Breast epithelium (tissue), 3 donors: ENCODE measurements at regions not wholly inside any gene's neighbourhood (a gene's known extent, or its start where the extent isn't known, plus 50 kb on each side); places are given as distances from the start of the nearest gene placed in this dataset.

Experiments
- CTCF ChIP-seq, 3 donors: fragments of 450-650 bp; IDR thresholded peaks; one replicate each; pipeline ENCODE4 v1.5.1; 2016 to 2017; ENCODE audit warnings: antibody characterized with exemption in 3 of 3, mild to moderate bottlenecking in 3 of 3, moderate library complexity in 3 of 3
- POLR2AphosphoS5 ChIP-seq, 3 donors: sonication (generic); formaldehyde crosslinking; IDR thresholded peaks; one replicate each; pipeline ENCODE4 v1.6.1; 2017; ENCODE audit warnings: antibody characterized with exemption in 3 of 3

GRCh38 chr6:159438106-159438505, 254.9 kb downstream of the SOD2 start:
- TF ChIP-seq POLR2AphosphoS5 (IDR thresholded peaks at IDR 0.05) (no peak), CTCF (IDR thresholded peaks at IDR 0.05) (no peak)
